Cardiac septum (tissue), 1 donor: ENCODE measurements at regions not wholly inside any gene's neighbourhood (a gene's known extent, or its start where the extent isn't known, plus 50 kb on each side); places are given as distances from the start of the nearest gene placed in this dataset.
A peak's percentile ranks its signal among the peaks of the same experiment; 100 is the strongest.

ENCODE experiments used
- DNase-seq: peaks from one replicate; pipeline ENCODE4 v3.0.0-alpha.2; 2020; ENCODE audit warnings: low spot score
- intact Hi-C: fragments of 100-400 bp; cut with DNase I; formaldehyde crosslinking; loops from one replicate; pipeline ENCODE4 v1.14.0; 2022
- donor health status: DM: no; HTN: no; CAD: no.

- intact Hi-C loops = no loop called here
- peak; percentile 44 for DNase-seq
Measured at GRCh38 chr10:78909221-78909620, 159.5 kb upstream of the ZMIZ1 start.

GRCh38 chr10:78910021-78910420 is 158.7 kb upstream of the ZMIZ1 start:
- no peak for DNase-seq
- intact Hi-C loops = no loop called here

- intact Hi-C loops = no loop called here
- DNase-seq = no peak
Measured at GRCh38 chr10:78910476-78910875, 158.3 kb upstream of the ZMIZ1 start.

GRCh38 chr10:78910886-78911285 is 157.9 kb upstream of the ZMIZ1 start:
- peak; percentile 50 for DNase-seq
- intact Hi-C loops = no loop called here

- intact Hi-C loops = no loop called here
- DNase-seq = peak; percentile 75
Measured at GRCh38 chr10:78911533-78912340, 157.0 kb upstream of the ZMIZ1 start.

- intact Hi-C loops = no loop called here
- no peak for DNase-seq
Measured at GRCh38 chr10:78912361-78913218, 156.2 kb upstream of the ZMIZ1 start.

GRCh38 chr10:78913219-78914059 is 155.3 kb upstream of the ZMIZ1 start:
- DNase-seq = no peak
- intact Hi-C loops = no loop called here

- no peak for DNase-seq
- intact Hi-C loops = no loop called here
Measured at GRCh38 chr10:78914060-78914378, 154.7 kb upstream of the ZMIZ1 start.

GRCh38 chr10:78914502-78915189 is 154.1 kb upstream of the ZMIZ1 start:
- intact Hi-C loops = no loop called here
- no peak for DNase-seq

- no peak for DNase-seq
- intact Hi-C loops = no loop called here
Measured at GRCh38 chr10:78915190-78915518, 153.6 kb upstream of the ZMIZ1 start.

GRCh38 chr10:78916227-78916626 is 152.5 kb upstream of the ZMIZ1 start:
- intact Hi-C loops = no loop called here
- DNase-seq = no peak

GRCh38 chr10:78919181-78919966 is 149.4 kb upstream of the ZMIZ1 start:
- no peak for DNase-seq
- intact Hi-C loops = no loop called here

GRCh38 chr10:78920011-78920410 is 148.8 kb upstream of the ZMIZ1 start:
- no peak for DNase-seq
- intact Hi-C loops = no loop called here

GRCh38 chr10:78921895-78922294 is 146.9 kb upstream of the ZMIZ1 start:
- intact Hi-C loops = no loop called here

GRCh38 chr10:78923647-78924318 is 145.0 kb upstream of the ZMIZ1 start:
- intact Hi-C loops = no loop called here
- no peak for DNase-seq

More at GRCh38 chr10:78921895-78922294, 146.9 kb upstream of the ZMIZ1 start:
- no peak for DNase-seq

- intact Hi-C loops = no loop called here
Measured at GRCh38 chr10:78924319-78925003, 144.3 kb upstream of the ZMIZ1 start.

GRCh38 chr10:78925275-78925674 is 143.5 kb upstream of the ZMIZ1 start:
- intact Hi-C loops = no loop called here
- no peak for DNase-seq

More at GRCh38 chr10:78924319-78925003, 144.3 kb upstream of the ZMIZ1 start:
- no peak for DNase-seq
